T-helper 1 cell treated with Interleukin-12 subunit alpha and Interleukin-12 subunit beta and Interleukin-4 antibody, amounts not matched to agents 30 μg/mL and 1 μg/mL, for 36 hours (primary cell): ENCODE measurements at regions not wholly inside any gene's neighbourhood (a gene's known extent, or its start where the extent isn't known, plus 50 kb on each side); places are given as distances from the start of the nearest gene placed in this dataset.

Experiments used
- H3K27ac Mint-ChIP-seq: one replicate; pipeline ENCODE4 v1.8.0; 2021; ENCODE audit warnings: mild to moderate bottlenecking, mixed read lengths
- H3K27me3 Mint-ChIP-seq: one replicate; pipeline ENCODE4 v1.8.0; 2021; ENCODE audit warnings: low read depth, mixed read lengths
- H3K36me3 Mint-ChIP-seq: one replicate; pipeline ENCODE4 v1.8.0; 2021; ENCODE audit warnings: low read depth, mixed read lengths
- H3K4me1 Mint-ChIP-seq: one replicate; pipeline ENCODE4 v1.8.0; 2021; ENCODE audit warnings: low read depth, mixed read lengths
- H3K4me3 Mint-ChIP-seq: one replicate; pipeline ENCODE4 v1.8.0; 2021; ENCODE audit warnings: mild to moderate bottlenecking, moderate library complexity, mixed read lengths
- H3K9me3 Mint-ChIP-seq: one replicate; pipeline ENCODE4 v1.8.0; 2021; ENCODE audit warnings: mixed read lengths

- no peaks in the 10 kb centered on the region for H3K27me3 Mint-ChIP-seq
- no peak overlapping the region for H3K27ac Mint-ChIP-seq
- H3K4me1 Mint-ChIP-seq: no peaks in the 10 kb centered on the region
- no peak overlapping the region for H3K4me3 Mint-ChIP-seq
- no peaks in the 10 kb centered on the region for H3K36me3 Mint-ChIP-seq
- no peaks in the 10 kb centered on the region for H3K9me3 Mint-ChIP-seq
Observed at GRCh38 chr2:78063246-78064020, 541.3 kb upstream of the LRRTM4 start.

DNA sequence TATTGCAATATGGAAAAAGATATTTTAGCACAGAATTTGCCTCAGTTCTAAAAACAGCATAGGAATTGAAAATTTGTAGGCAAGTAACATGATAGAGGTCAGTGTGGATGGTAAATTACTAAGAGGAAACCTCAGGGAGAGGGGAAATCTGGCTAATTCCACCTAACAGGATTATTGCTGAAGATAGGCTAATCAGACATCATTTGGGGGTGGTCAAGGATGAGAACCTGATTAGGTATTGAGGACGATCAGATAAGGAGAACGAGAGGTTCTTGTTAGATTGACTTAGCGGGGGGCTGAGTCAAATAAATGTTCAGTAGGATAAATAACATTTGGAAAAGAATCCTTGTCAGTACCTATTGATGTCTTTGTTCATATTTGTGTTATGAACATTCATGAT, 543.2 kb upstream of the LRRTM4 start:
- no peaks in the 10 kb centered on the region for H3K9me3 Mint-ChIP-seq
- H3K36me3 Mint-ChIP-seq: no peaks in the 10 kb centered on the region
- H3K27me3 Mint-ChIP-seq: no peaks in the 10 kb centered on the region
- no peak overlapping the region for H3K27ac Mint-ChIP-seq
- no peaks in the 10 kb centered on the region for H3K4me1 Mint-ChIP-seq
- no peak overlapping the region for H3K4me3 Mint-ChIP-seq

GRCh38 chr2:78068808-78069207, 546.6 kb upstream of the LRRTM4 start:
- no peak overlapping the region for H3K27ac Mint-ChIP-seq
- no peak overlapping the region for H3K4me3 Mint-ChIP-seq
- no peaks in the 10 kb centered on the region for H3K27me3 Mint-ChIP-seq
- no peaks in the 10 kb centered on the region for H3K9me3 Mint-ChIP-seq
- H3K36me3 Mint-ChIP-seq: no peaks in the 10 kb centered on the region
- H3K4me1 Mint-ChIP-seq: no peaks in the 10 kb centered on the region

DNA sequence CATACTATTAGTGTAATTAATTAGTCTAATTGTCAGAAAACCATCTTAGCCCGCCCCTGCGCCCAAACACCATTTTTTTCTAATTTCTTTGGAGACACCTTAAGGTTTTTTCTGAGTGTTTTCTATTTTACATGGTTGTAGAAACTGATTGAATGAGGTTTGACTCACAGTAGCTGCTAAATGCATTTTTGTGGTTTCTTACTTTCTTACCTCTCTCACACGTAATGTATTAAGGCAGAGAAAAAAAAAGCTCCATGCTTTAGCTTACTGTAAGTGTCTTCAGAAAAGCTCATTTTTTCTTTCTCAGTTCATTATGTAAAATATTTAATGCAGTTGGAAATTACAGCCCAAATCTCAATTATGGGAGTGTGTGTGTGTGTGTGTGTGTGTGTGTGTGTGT, 548.5 kb upstream of the LRRTM4 start:
- H3K4me3 Mint-ChIP-seq: no peak overlapping the region
- peaks cover 7% of the 10 kb centered on the region for H3K9me3 Mint-ChIP-seq
- H3K36me3 Mint-ChIP-seq: no peaks in the 10 kb centered on the region
- H3K27me3 Mint-ChIP-seq: no peaks in the 10 kb centered on the region
- H3K27ac Mint-ChIP-seq: no peak overlapping the region
- H3K4me1 Mint-ChIP-seq: no peaks in the 10 kb centered on the region

DNA sequence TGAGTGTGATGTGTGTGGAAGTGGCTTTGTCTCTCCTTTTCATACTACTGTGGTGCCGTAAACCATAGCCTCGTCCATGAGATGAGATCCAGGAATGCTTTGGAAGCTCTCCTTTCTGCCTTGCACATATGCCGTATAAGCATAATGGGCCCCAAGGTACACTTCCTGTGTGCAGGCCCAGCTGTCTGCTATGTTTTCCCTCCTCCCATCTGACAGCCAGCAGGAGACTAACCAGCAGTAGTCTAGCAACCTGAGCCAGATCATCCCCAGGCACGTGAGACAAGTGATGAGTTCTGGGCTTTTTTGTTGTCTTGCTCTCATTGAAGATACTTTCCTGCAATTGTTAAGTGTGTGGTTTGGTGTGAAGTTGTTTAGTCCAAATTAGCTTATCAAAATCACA, 555.5 kb upstream of the LRRTM4 start:
- Mint-ChIP-seq H3K4me1 (no peaks in the 10 kb centered on the region), H3K9me3 (peaks cover 15% of the 10 kb centered on the region), H3K27ac (no peak overlapping the region), H3K36me3 (no peaks in the 10 kb centered on the region), H3K27me3 (no peaks in the 10 kb centered on the region), H3K4me3 (no peak overlapping the region)

DNA sequence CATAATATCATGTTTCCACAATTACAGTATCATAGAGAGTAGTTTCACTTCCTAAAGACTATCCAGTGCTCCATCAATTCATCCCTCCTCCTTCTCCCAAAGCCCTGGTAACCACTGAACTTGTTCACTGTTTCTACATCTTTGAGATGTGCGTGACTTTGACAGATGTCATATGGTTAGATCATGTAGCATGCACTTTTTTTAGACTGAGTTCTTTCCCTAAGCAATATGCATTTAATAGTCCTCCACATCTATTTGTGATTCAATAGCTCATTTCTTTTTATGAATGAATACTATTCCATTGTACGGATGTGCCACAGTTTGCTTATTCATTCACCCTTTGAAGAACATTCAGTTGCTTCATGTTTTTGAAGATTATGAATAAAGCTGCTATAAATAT, 560.4 kb upstream of the LRRTM4 start:
- Mint-ChIP-seq H3K27me3 (no peaks in the 10 kb centered on the region), H3K36me3 (no peaks in the 10 kb centered on the region), H3K4me3 (no peak overlapping the region), H3K4me1 (no peaks in the 10 kb centered on the region), H3K9me3 (peaks cover 27% of the 10 kb centered on the region), H3K27ac (no peak overlapping the region)

DNA sequence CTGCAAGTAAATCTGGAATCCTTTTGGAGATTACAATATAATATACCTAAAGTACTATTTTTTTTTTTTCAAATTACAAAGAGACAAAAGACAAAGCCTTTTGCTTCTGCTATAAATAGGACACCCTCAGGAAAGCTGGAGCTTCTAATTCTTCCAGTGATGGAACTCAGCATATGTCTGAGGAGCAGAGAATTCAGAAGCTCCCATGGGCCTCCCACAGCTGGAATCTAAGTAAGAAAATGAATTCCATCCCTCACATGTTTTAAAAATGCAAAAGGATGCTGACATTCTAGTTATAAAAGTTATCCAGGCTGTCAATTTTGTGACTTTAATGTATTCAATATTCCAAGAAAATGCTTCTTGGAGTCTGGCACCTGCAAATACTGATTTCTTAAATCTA, 571.3 kb upstream of the LRRTM4 start:
- Mint-ChIP-seq H3K4me3 (no peak overlapping the region), H3K27me3 (no peaks in the 10 kb centered on the region), H3K4me1 (no peaks in the 10 kb centered on the region), H3K9me3 (peaks cover 9% of the 10 kb centered on the region), H3K27ac (no peak overlapping the region), H3K36me3 (no peaks in the 10 kb centered on the region)

DNA sequence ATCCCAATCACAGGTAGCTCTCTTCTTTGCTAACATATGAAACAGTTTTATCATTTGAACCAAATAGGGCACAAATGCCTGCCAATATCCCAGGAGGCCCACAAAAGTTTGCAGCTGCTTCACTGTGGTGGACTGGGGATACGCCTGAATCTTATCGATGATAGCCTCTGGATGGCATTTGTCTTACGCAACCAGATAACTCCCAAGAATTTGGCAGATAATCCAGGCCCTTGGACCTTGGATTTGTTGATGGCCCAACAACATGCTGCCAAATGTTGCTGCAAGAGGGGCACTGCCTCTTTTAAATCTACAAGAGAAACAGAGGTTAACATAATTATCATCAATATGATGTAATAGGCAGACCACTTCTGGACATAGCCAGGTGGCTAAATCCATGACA, 587.1 kb upstream of the LRRTM4 start:
- Mint-ChIP-seq H3K27me3 (no peaks in the 10 kb centered on the region), H3K4me3 (no peak overlapping the region), H3K36me3 (no peaks in the 10 kb centered on the region), H3K9me3 (peaks cover 37% of the 10 kb centered on the region), H3K27ac (no peak overlapping the region), H3K4me1 (no peaks in the 10 kb centered on the region)

GRCh38 chr2:78115291-78115690, 593.1 kb upstream of the LRRTM4 start:
- H3K4me3 Mint-ChIP-seq: no peak overlapping the region
- H3K27me3 Mint-ChIP-seq: no peaks in the 10 kb centered on the region
- peaks cover 19% of the 10 kb centered on the region for H3K9me3 Mint-ChIP-seq
- H3K27ac Mint-ChIP-seq: no peak overlapping the region
- H3K36me3 Mint-ChIP-seq: no peaks in the 10 kb centered on the region
- no peaks in the 10 kb centered on the region for H3K4me1 Mint-ChIP-seq

DNA sequence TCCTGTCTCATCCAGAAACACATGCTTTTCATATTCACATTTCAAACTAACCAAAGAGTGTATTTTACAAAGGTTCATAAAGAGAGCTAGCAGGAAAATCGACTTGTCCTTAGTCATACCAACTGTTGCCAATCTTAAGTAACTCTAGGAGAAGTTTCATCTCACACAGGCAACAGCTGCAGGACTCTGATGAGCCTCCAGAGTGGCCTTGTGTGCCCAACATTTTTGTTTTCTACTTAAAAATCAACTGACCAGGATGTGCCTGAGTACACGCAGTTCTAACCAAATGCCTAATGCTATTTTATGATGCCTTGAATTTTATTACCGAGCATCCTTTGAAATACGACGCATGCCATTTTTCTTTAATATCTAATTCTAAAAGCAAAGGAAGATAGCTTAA, 595.9 kb upstream of the LRRTM4 start:
- H3K27me3 Mint-ChIP-seq: no peaks in the 10 kb centered on the region
- H3K27ac Mint-ChIP-seq: no peak overlapping the region
- H3K4me3 Mint-ChIP-seq: no peak overlapping the region
- no peaks in the 10 kb centered on the region for H3K4me1 Mint-ChIP-seq
- H3K9me3 Mint-ChIP-seq: peaks cover 11% of the 10 kb centered on the region
- no peaks in the 10 kb centered on the region for H3K36me3 Mint-ChIP-seq

DNA sequence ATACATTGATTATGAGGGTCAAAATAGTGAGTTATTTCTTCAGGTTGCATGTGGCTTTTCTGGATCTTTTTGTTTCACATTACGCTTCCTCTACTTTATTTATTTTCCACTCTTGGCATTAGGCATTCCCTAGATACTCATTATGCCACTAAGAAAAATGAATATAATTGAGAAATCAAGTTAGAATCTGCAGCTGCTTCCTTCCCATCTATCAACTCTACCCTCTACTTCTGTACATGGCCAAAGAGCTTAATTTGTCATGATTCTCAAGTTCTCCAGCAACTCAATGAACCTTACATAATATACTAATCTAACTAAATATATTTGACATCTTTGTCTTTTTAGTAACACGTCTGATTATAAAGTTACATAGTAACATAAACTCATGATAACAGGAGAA, 598.1 kb upstream of the LRRTM4 start:
- H3K27me3 Mint-ChIP-seq: no peaks in the 10 kb centered on the region
- no peaks in the 10 kb centered on the region for H3K36me3 Mint-ChIP-seq
- no peaks in the 10 kb centered on the region for H3K4me1 Mint-ChIP-seq
- no peak overlapping the region for H3K27ac Mint-ChIP-seq
- H3K4me3 Mint-ChIP-seq: no peak overlapping the region
- peaks cover 8% of the 10 kb centered on the region for H3K9me3 Mint-ChIP-seq

DNA sequence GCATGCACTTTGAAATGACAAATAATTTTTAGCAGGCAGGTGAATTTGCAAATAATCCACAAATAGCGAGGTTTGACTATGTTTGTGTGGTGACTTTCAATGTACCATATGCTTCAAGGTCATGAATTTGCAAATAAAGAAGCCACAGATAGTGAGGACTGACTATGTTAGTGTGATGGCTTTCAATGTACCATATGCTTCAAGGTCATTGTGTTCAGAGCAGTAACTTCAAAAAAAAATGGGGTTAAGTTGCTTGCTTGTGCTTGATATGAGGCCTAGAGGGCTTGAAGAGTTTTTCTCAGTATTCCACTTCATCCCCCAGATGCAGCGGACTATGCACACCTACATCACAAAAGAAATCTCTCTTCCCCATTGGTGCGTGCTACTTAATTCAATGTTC, 602.9 kb upstream of the LRRTM4 start:
- H3K9me3 Mint-ChIP-seq: peaks cover 3% of the 10 kb centered on the region
- H3K36me3 Mint-ChIP-seq: no peaks in the 10 kb centered on the region
- no peaks in the 10 kb centered on the region for H3K4me1 Mint-ChIP-seq
- no peak overlapping the region for H3K4me3 Mint-ChIP-seq
- H3K27ac Mint-ChIP-seq: no peak overlapping the region
- no peaks in the 10 kb centered on the region for H3K27me3 Mint-ChIP-seq

GRCh38 chr2:78127424-78127823, 605.2 kb upstream of the LRRTM4 start:
- no peak overlapping the region for H3K27ac Mint-ChIP-seq
- H3K4me1 Mint-ChIP-seq: no peaks in the 10 kb centered on the region
- peaks cover 3% of the 10 kb centered on the region for H3K9me3 Mint-ChIP-seq
- H3K36me3 Mint-ChIP-seq: no peaks in the 10 kb centered on the region
- H3K4me3 Mint-ChIP-seq: no peak overlapping the region
- no peaks in the 10 kb centered on the region for H3K27me3 Mint-ChIP-seq

DNA sequence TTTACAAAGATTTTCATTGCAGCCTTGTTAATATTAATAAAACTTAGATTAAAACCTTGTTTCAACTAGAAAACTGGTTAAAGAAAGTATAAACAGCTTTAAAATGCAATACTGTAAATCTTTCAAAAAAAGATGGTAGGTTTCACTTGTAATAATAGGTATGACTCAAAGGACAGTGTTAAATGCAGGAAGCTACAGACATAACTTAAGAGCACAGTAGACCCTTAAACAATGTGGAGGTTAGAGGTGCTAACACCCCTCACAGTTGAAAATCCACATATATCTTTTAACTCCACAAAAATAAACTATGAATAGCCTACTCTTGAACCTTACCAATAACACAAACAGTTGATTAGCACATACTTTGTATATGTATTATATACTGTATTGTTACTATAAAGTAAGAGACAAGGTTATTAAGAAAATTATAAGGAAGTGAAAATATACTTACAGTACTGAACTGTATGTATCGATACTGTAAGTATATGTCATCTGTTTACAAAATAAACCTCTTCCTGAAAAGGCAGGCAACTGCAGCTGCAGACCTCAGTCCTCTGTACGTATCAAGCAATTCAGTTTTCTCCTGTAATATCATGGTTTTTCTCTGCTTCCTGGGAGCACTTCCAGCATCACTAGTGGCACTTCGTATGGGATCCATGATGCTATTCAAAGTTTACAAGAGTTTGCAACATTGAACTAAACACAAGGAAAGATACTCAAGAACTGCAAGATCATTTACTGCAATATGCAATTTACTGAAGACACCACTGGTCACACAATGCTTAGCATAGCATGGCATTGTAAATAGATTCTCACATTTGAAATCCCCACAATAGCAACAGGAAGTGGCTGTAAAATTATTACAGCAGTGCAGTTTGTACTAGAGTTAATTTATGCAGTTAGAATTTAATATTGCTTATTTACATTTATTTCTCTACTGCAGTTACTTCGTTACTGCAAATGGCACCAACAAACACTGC, 610.5 kb upstream of the LRRTM4 start:
- no peaks in the 10 kb centered on the region for H3K27me3 Mint-ChIP-seq

GRCh38 chr2:78145395-78145996, 623.3 kb upstream of the LRRTM4 start:
- Mint-ChIP-seq H3K9me3 (peaks cover 4% of the 10 kb centered on the region), H3K4me1 (no peaks in the 10 kb centered on the region), H3K27ac (no peak overlapping the region), H3K27me3 (no peaks in the 10 kb centered on the region), H3K36me3 (no peaks in the 10 kb centered on the region), H3K4me3 (no peak overlapping the region)

More for the DNA sequence above, 610.5 kb upstream of the LRRTM4 start:
- H3K4me1 Mint-ChIP-seq: no peaks in the 10 kb centered on the region
- no peak overlapping the region for H3K27ac Mint-ChIP-seq
- H3K9me3 Mint-ChIP-seq: peaks cover 12% of the 10 kb centered on the region
- H3K4me3 Mint-ChIP-seq: no peak overlapping the region
- H3K36me3 Mint-ChIP-seq: no peaks in the 10 kb centered on the region
